DND-41 (cell line): ENCODE measurements at regions not wholly inside any gene's neighbourhood (a gene's known extent, or its start where the extent isn't known, plus 50 kb on each side); places are given as distances from the start of the nearest gene placed in this dataset.

Experiments
- ATAC-seq: fragments of 200-7000 bp; cut with Tn5 transposase; 3 replicates; pipeline ENCODE4 v1.9.1; 2021; ENCODE audit warnings: low read depth; ENCODE audit not compliant: insufficient read depth
- DNase-seq: peaks from one replicate; pipeline ENCODE4 v3.0.0-alpha.2; 2020
- H2AFZ ChIP-seq: 2 replicates; pipeline ENCODE4 v1.6.0; 2012; ENCODE audit warnings: low read depth, low read length
- H3K27ac ChIP-seq: 2 replicates; pipeline ENCODE4 v1.5.1; 2012; ENCODE audit warnings: low read length, inconsistent platforms
- H3K27me3 ChIP-seq: fragments of 200-600 bp; sonication (generic); 2 replicates; pipeline ENCODE4 v1.6.0; 2012; ENCODE audit warnings: low read length, mild to moderate bottlenecking, inconsistent platforms; ENCODE audit not compliant: insufficient read depth, poor library complexity
- H3K36me3 ChIP-seq: 2 replicates; pipeline ENCODE4 v1.5.1; 2012; ENCODE audit warnings: low read length, inconsistent platforms; ENCODE audit not compliant: insufficient read depth
- H3K4me1 ChIP-seq: 2 replicates; pipeline ENCODE4 v1.5.1; 2012; ENCODE audit warnings: mild to moderate bottlenecking, low read length; ENCODE audit not compliant: insufficient read depth
- H3K4me2 ChIP-seq: 2 replicates; pipeline ENCODE4 v1.6.0; 2012; ENCODE audit warnings: mild to moderate bottlenecking, moderate library complexity, low read length, inconsistent platforms; ENCODE audit not compliant: insufficient read depth
- H3K4me3 ChIP-seq, 2 experiments: fragments of 200-600 bp in 1 of 2; shearing (Covaris generic) in 1 of 2; 2 replicates each; pipeline ENCODE4 v1.5.1; 2012 to 2016; ENCODE audit warnings: inconsistent platforms in 2 of 2, low read length in 2 of 2, mild to moderate bottlenecking in 2 of 2, low read depth in 1 of 2, moderate library complexity in 1 of 2
- H3K79me2 ChIP-seq: 2 replicates; pipeline ENCODE4 v1.6.0; 2012; ENCODE audit warnings: low read length, inconsistent platforms; ENCODE audit not compliant: insufficient read depth
- H3K9ac ChIP-seq: 2 replicates; pipeline ENCODE4 v1.6.0; 2012; ENCODE audit warnings: low read depth, mild to moderate bottlenecking, inconsistent platforms, low read length, moderate library complexity
- H3K9me3 ChIP-seq: 2 replicates; pipeline ENCODE4 v1.5.1; 2012; ENCODE audit warnings: low read length, moderate library complexity, mild to moderate bottlenecking, inconsistent platforms; ENCODE audit not compliant: insufficient read depth, severe bottlenecking
- H4K20me1 ChIP-seq: 2 replicates; pipeline ENCODE4 v1.6.0; 2012; ENCODE audit warnings: low read length; ENCODE audit not compliant: insufficient read depth
- CTCF ChIP-seq: IDR thresholded peaks from 2 replicates; pipeline ENCODE4 v1.5.1; 2012; ENCODE audit warnings: borderline replicate concordance, low read length, moderate library complexity, mild to moderate bottlenecking; ENCODE audit not compliant: poor library complexity, severe bottlenecking; ENCODE audit errors: extremely low read depth
- EZH2 ChIP-seq: IDR thresholded peaks from 3 replicates; pipeline ENCODE4 v1.6.1; 2012; ENCODE audit warnings: borderline replicate concordance, low read depth, mild to moderate bottlenecking, moderate library complexity, low read length, inconsistent platforms; ENCODE audit not compliant: severe bottlenecking

- no peak overlapping the region for H3K4me3 ChIP-seq
- no peaks in the 10 kb centered on the region for H3K27me3 ChIP-seq
- H4K20me1 ChIP-seq: no peaks in the 10 kb centered on the region
- ATAC-seq (no peak), DNase-seq (no peak)
- H3K9me3 ChIP-seq: no peaks in the 10 kb centered on the region
- H3K79me2 ChIP-seq: no peaks in the 10 kb centered on the region
- H2AFZ ChIP-seq: no peak overlapping the region
- no peak overlapping the region for H3K27ac ChIP-seq
- no peaks in the 10 kb centered on the region for H3K36me3 ChIP-seq
- H3K9ac ChIP-seq: no peak overlapping the region
- no peak for TF ChIP-seq CTCF
- no peak for TF ChIP-seq EZH2
- no peaks in the 10 kb centered on the region for H3K4me1 ChIP-seq
- no peak overlapping the region for H3K4me2 ChIP-seq
Measured at GRCh38 chr2:19543663-19544383, 185.4 kb upstream of the OSR1 start.

DNA sequence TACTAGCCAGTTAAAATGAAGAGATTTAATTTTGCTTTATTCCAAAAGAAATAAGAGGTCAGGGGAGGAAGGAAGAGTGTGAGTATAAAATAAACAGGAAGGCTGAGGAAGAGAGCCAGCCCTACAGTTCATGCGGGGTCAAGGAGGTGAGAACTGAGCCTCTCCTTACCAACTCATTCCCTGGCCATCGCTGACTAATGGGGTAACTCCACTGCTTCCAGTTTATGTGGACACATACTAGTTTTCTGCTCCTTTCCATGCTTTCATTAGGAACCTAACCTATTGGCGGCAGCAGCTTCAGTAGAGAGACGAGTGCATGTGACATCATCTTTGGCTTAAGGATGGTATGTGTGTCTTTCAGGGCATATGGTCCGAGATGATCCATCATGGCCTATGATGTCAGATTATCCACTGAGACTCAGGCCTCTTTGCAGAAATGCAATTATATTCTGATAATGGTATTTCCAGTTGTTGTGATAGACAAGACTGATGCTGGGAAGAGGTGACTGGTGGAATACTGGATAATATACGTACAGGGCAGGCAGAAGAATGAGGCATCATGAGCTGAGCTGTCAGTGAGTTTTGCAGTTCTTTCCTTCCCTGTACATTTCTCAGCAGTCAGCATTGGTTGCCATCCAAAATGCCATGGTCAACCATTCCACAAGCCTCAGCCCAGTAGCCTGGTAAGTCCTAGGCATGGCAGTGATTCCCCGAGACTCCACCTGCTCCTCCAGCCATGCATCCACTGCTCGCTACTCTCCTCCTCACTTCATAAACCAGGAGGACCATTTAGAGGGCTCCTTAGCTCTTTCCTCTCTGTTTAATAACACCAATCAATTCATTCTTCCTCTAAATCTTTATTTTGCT is 184.6 kb upstream of the OSR1 start:
- no peak for ATAC-seq
- H2AFZ ChIP-seq: no peak overlapping the region

GRCh38 chr2:19541884-19542283 is 183.5 kb upstream of the OSR1 start:
- Histone ChIP-seq H3K79me2 (no peaks in the 10 kb centered on the region), H3K36me3 (no peaks in the 10 kb centered on the region), H2AFZ (no peak overlapping the region), H3K27ac (no peak overlapping the region), H4K20me1 (no peaks in the 10 kb centered on the region), H3K9ac (no peak overlapping the region), H3K4me2 (no peak overlapping the region), H3K27me3 (peaks cover 3% of the 10 kb centered on the region), H3K4me1 (no peaks in the 10 kb centered on the region), H3K4me3 (no peak overlapping the region), H3K9me3 (no peaks in the 10 kb centered on the region)
- ATAC-seq (no peak), DNase-seq (no peak)
- TF ChIP-seq CTCF (no peak), EZH2 (no peak)

More for the DNA sequence above, 184.6 kb upstream of the OSR1 start:
- H3K36me3 ChIP-seq: no peaks in the 10 kb centered on the region
- no peak overlapping the region for H3K4me2 ChIP-seq
- no peaks in the 10 kb centered on the region for H4K20me1 ChIP-seq
- H3K9ac ChIP-seq: no peak overlapping the region
- peaks cover 3% of the 10 kb centered on the region for H3K27me3 ChIP-seq
- no peak overlapping the region for H3K4me3 ChIP-seq
- no peak for TF ChIP-seq EZH2
- no peak for TF ChIP-seq CTCF
- DNase-seq: no peak
- H3K4me1 ChIP-seq: no peaks in the 10 kb centered on the region
- no peak overlapping the region for H3K27ac ChIP-seq
- H3K79me2 ChIP-seq: no peaks in the 10 kb centered on the region
- no peaks in the 10 kb centered on the region for H3K9me3 ChIP-seq
